ENCODE measurements at regions not wholly inside any gene's neighbourhood (a gene's known extent, or its start where the extent isn't known, plus 50 kb on each side); places are given as distances from the start of the nearest gene placed in this dataset.

- intact Hi-C loops (cut with DNase I): no loop called here
- DNase-seq (ENCODE audit: low spot score): peak; percentile 52
These were observed 141.9 kb upstream of the SPACA7 start for GRCh38 chr13:112234131-112234875.

- intact Hi-C loops (cut with DNase I): no loop called here
- DNase-seq (ENCODE audit: low spot score): no peak
These were observed 140.1 kb upstream of the SPACA7 start for GRCh38 chr13:112236016-112236415.

- intact Hi-C loops (cut with DNase I): no loop called here
- DNase-seq (ENCODE audit: low spot score): no peak
These were observed 139.5 kb upstream of the SPACA7 start for GRCh38 chr13:112236539-112237197.

GRCh38 chr13:112238436-112238995 is 137.6 kb upstream of the SPACA7 start:
- intact Hi-C loops (cut with DNase I): no loop called here
- DNase-seq (ENCODE audit: low spot score): peak; percentile 59

- intact Hi-C loops (cut with DNase I): no loop called here
- DNase-seq (ENCODE audit: low spot score): peak; percentile 64
These were observed 136.1 kb upstream of the SPACA7 start for GRCh38 chr13:112240076-112240475.

- intact Hi-C loops (cut with DNase I): no loop called here
- DNase-seq (ENCODE audit: low spot score): peak; percentile 47
These were observed 134.9 kb upstream of the SPACA7 start for GRCh38 chr13:112241288-112241687.

GRCh38 chr13:112242777-112243176 is 133.4 kb upstream of the SPACA7 start:
- DNase-seq (ENCODE audit: low spot score): no peak
- intact Hi-C loops (cut with DNase I): no loop called here

GRCh38 chr13:112244061-112244460 is 132.1 kb upstream of the SPACA7 start:
- peak; percentile 36 for DNase-seq (ENCODE audit: low spot score)

GRCh38 chr13:112244495-112245177 is 131.5 kb upstream of the SPACA7 start:
- peak; percentile 49 for DNase-seq (ENCODE audit: low spot score)
- intact Hi-C loops (cut with DNase I): loop anchor here in 1 of 2 donors (5.0 kb wide), 1 partner anchor 203 kb away; no protein-coding TSS in a partner anchor

More at GRCh38 chr13:112244061-112244460, 132.1 kb upstream of the SPACA7 start:
- intact Hi-C loops (cut with DNase I): no loop called here

GRCh38 chr13:112245179-112245724 is 130.9 kb upstream of the SPACA7 start:
- DNase-seq (ENCODE audit: low spot score): peak; percentile 76
- intact Hi-C loops (cut with DNase I): loop anchor here in 1 of 2 donors (5.0 kb wide), 1 partner anchor 202 kb away; no protein-coding TSS in a partner anchor

GRCh38 chr13:112245989-112246388 is 130.2 kb upstream of the SPACA7 start:
- DNase-seq (ENCODE audit: low spot score): peak; percentile 54

GRCh38 chr13:112246731-112247470 is 129.3 kb upstream of the SPACA7 start:
- peak; percentile 52 for DNase-seq (ENCODE audit: low spot score)
- intact Hi-C loops (cut with DNase I): loop anchor here in 1 of 2 donors (5.0 kb wide), 1 partner anchor 200 kb away; no protein-coding TSS in a partner anchor

More at GRCh38 chr13:112245989-112246388, 130.2 kb upstream of the SPACA7 start:
- intact Hi-C loops (cut with DNase I): loop anchor here in 1 of 2 donors (5.0 kb wide), 1 partner anchor 201 kb away; no protein-coding TSS in a partner anchor

GRCh38 chr13:112247471-112248405 is 128.4 kb upstream of the SPACA7 start:
- DNase-seq (ENCODE audit: low spot score): no peak
- intact Hi-C loops (cut with DNase I): loop anchor here in 1 of 2 donors (5.0 kb wide), 1 partner anchor 200 kb away; no protein-coding TSS in a partner anchor

- DNase-seq (ENCODE audit: low spot score): no peak
- intact Hi-C loops (cut with DNase I): loop anchor here in 1 of 2 donors (5.0 kb wide), 1 partner anchor 199 kb away; no protein-coding TSS in a partner anchor
These were observed 127.8 kb upstream of the SPACA7 start for GRCh38 chr13:112248406-112248760.

- intact Hi-C loops (cut with DNase I): loop anchor here in 1 of 2 donors (5.0 kb wide), 1 partner anchor 198 kb away; no protein-coding TSS in a partner anchor
- no peak for DNase-seq (ENCODE audit: low spot score)
These were observed 127.1 kb upstream of the SPACA7 start for GRCh38 chr13:112248862-112249592.
